Tibial nerve (tissue), 3 donors: ENCODE measurements at regions not wholly inside any gene's neighbourhood (a gene's known extent, or its start where the extent isn't known, plus 50 kb on each side); places are given as distances from the start of the nearest gene placed in this dataset.

ENCODE experiments used
- POLR2A ChIP-seq, 2 donors: fragments of 450-650 bp; IDR thresholded peaks; one replicate each; pipeline ENCODE4 v1.6.1; 2017; ENCODE audit warnings: antibody characterized with exemption in 2 of 2, mild to moderate bottlenecking in 2 of 2, moderate library complexity in 2 of 2
- TF ChIP-seq, protein P1 (sequence below), 5 experiments: fragments of 200-600 bp in 3 of 5; fragments of 450-650 bp in 2 of 5; sonication (generic) in 3 of 5; IDR thresholded peaks; one replicate each; pipeline ENCODE4 v1.5.1; 2016 to 2019; ENCODE audit warnings: antibody characterized with exemption in 5 of 5, mild to moderate bottlenecking in 3 of 5, moderate library complexity in 2 of 5

DNA sequence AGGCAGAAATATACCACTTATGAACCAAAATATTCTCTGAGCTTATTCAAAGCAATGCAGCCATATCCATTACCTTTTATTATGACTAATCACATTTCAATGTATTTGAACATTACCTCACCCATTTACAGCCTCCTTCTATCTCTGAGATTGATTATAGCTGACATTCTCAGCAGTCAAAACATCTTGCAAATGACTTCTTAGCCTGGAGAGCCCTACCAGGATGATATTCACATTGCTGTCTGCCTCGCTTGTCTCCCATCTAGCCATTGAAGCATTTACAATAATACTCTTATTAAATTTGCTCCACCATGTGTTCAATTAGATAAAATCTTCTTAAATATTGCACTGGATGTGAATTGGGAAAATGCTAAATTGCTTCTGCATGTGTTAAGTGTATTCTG is 1879.9 kb upstream of the ACO1 start:
- TF ChIP-seq POLR2A (IDR thresholded peaks at IDR 0.05) = no peak
- TF ChIP-seq, protein P1, sequence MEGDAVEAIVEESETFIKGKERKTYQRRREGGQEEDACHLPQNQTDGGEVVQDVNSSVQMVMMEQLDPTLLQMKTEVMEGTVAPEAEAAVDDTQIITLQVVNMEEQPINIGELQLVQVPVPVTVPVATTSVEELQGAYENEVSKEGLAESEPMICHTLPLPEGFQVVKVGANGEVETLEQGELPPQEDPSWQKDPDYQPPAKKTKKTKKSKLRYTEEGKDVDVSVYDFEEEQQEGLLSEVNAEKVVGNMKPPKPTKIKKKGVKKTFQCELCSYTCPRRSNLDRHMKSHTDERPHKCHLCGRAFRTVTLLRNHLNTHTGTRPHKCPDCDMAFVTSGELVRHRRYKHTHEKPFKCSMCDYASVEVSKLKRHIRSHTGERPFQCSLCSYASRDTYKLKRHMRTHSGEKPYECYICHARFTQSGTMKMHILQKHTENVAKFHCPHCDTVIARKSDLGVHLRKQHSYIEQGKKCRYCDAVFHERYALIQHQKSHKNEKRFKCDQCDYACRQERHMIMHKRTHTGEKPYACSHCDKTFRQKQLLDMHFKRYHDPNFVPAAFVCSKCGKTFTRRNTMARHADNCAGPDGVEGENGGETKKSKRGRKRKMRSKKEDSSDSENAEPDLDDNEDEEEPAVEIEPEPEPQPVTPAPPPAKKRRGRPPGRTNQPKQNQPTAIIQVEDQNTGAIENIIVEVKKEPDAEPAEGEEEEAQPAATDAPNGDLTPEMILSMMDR (IDR thresholded peaks at IDR 0.05) = no peak
